ENCODE measurements at regions not wholly inside any gene's neighbourhood (a gene's known extent, or its start where the extent isn't known, plus 50 kb on each side); places are given as distances from the start of the nearest gene placed in this dataset.

DNA sequence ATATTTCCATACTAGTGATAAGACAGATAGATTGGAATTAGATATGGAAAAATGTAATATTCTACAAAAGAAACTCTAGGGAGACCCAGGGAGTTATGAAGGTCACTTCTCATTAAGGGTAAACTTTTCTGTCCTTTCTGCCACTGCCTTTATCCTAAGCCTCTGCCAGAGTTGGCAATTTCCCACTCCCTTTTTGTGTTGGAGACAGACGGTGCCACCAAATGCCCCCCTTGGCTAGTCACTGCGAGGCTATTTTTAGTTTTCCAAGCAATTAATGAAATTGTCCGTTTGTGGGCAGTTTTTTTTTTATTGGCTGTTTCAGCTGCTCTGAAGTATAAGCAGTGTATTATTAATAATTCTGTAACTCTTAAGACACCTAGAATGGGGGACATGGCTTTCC, 67.6 kb upstream of the TENM4 start:
- TF ChIP-seq, protein P1, sequence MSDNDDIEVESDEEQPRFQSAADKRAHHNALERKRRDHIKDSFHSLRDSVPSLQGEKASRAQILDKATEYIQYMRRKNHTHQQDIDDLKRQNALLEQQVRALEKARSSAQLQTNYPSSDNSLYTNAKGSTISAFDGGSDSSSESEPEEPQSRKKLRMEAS (IDR thresholded peaks at IDR 0.05), result no peak
- TF ChIP-seq YY1 (IDR thresholded peaks at IDR 0.05; ENCODE audit: low read depth) (no peak), TAF1 (IDR thresholded peaks at IDR 0.05; ENCODE audit: low read depth) (no peak), FOXM1 (IDR thresholded peaks at IDR 0.05; ENCODE audit: borderline replicate concordance, low read depth) (no peak), RAD21 (IDR thresholded peaks at IDR 0.05; ENCODE audit: low read depth) (no peak), TCF12 (IDR thresholded peaks at IDR 0.05; ENCODE audit: low read depth) (no peak), CEBPB (IDR thresholded peaks at IDR 0.05) (no peak), EP300 (IDR thresholded peaks at IDR 0.05; ENCODE audit: borderline replicate concordance) (no peak), TEAD4 (IDR thresholded peaks at IDR 0.05) (no peak), NFIC (IDR thresholded peaks at IDR 0.05) (no peak), EGR1 (IDR thresholded peaks at IDR 0.05) (no peak), ZBTB7A (IDR thresholded peaks at IDR 0.05; ENCODE audit: low read depth) (no peak), CREB1 (IDR thresholded peaks at IDR 0.05; ENCODE audit: low read depth) (no peak)
- TF ChIP-seq, protein P2, sequence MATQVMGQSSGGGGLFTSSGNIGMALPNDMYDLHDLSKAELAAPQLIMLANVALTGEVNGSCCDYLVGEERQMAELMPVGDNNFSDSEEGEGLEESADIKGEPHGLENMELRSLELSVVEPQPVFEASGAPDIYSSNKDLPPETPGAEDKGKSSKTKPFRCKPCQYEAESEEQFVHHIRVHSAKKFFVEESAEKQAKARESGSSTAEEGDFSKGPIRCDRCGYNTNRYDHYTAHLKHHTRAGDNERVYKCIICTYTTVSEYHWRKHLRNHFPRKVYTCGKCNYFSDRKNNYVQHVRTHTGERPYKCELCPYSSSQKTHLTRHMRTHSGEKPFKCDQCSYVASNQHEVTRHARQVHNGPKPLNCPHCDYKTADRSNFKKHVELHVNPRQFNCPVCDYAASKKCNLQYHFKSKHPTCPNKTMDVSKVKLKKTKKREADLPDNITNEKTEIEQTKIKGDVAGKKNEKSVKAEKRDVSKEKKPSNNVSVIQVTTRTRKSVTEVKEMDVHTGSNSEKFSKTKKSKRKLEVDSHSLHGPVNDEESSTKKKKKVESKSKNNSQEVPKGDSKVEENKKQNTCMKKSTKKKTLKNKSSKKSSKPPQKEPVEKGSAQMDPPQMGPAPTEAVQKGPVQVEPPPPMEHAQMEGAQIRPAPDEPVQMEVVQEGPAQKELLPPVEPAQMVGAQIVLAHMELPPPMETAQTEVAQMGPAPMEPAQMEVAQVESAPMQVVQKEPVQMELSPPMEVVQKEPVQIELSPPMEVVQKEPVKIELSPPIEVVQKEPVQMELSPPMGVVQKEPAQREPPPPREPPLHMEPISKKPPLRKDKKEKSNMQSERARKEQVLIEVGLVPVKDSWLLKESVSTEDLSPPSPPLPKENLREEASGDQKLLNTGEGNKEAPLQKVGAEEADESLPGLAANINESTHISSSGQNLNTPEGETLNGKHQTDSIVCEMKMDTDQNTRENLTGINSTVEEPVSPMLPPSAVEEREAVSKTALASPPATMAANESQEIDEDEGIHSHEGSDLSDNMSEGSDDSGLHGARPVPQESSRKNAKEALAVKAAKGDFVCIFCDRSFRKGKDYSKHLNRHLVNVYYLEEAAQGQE (IDR thresholded peaks at IDR 0.05; ENCODE audit: low read depth), result no peak

Measured in Ishikawa (cell line).